Non-pigmented ciliary epithelial cell (primary cell): ENCODE measurements at regions not wholly inside any gene's neighbourhood (a gene's known extent, or its start where the extent isn't known, plus 50 kb on each side); places are given as distances from the start of the nearest gene placed in this dataset.

Experiments used
- DNase-seq: peaks from one replicate; pipeline ENCODE4 v3.0.0-alpha.2; 2010; ENCODE audit warnings: low read depth

DNA sequence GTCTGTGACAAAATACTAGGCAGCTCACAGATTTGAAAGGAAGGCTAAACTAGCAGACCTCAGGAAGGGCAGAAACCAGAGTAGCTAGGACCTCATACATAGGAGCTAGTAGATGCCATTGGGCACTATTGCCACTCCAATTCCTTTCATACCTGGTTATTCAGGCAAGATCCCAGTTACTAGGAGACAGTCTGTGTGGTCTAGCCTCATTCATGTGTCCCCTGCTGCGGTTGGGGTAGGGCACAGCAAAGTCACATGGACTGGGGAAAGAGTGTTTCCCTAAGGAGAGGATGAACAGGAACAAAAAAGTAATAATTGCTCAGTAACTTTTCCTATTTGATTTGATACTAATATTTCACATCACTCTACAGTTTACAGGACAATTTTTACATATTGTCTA lies 204.6 kb upstream of the HEY2 start:
- DNase-seq = no peak

DNA sequence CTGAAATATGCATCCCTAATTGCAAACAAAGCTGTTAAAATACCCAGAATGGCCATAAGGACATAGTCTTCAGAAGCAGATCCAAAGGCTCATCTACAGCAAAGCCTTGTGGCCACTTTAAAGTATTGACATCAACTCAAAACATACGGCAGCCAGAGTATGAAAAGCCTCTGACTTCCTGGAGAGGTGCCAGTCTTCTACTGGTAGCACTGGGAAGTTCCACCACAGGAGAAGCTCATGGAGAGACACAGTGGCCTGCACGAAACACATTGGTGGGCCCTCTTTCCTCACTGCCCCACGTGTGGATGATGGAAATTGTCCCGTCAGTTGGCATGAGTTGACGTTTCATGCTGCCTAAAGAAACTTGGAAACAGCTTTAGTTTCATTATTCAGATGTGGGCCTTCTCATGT lies 202.6 kb upstream of the HEY2 start:
- DNase-seq = no peak

DNA sequence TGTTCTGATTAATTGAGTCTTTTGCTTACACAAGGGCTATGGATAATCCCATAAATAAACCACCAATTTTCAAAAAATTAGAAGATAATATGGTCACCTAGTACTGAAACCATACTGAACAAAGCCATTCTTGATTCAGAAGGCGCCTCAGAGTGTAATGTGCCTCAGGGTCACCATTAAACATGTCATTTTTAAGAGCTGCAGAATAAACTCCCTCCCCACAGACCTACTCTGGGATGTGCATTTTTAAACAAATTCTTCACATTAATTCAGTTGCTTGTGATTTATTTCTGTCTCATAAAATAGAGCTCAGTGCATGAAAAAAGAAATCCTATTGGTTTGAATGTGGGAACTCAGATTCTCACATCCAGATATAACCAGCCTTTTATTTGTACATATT lies 202.1 kb upstream of the HEY2 start:
- DNase-seq = no peak

DNA sequence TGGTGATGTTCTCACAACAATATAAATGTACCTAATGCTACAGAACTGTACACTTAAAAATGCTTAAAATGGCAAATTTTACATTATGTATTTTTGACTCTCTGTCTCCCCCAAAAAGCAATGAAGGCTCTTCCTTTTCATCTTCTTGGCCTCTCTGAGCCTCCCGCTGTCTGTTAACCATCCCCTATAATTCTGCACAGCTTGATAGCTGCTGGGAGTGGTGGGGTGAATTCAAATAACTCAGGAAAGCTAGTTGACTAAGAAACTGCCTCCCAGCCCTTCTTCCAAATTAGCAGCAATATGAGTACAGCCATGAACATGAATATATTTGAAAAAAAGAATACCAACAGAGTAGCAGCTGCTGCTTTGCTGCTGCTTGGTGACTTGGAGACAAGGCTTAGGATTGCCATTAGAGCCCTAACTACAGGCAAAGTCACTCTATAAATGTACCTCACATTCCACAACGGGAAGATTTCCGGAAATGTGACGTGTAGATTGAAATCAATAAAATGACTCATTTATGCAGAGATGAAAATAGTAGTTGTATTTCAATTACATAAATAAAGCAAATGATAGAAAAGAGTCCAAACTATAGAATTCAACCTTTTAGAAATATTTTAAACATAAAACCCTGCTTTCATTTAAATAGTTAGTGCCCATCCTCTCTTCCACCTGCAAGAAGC lies 200.1 kb upstream of the HEY2 start:
- no peak for DNase-seq

DNA sequence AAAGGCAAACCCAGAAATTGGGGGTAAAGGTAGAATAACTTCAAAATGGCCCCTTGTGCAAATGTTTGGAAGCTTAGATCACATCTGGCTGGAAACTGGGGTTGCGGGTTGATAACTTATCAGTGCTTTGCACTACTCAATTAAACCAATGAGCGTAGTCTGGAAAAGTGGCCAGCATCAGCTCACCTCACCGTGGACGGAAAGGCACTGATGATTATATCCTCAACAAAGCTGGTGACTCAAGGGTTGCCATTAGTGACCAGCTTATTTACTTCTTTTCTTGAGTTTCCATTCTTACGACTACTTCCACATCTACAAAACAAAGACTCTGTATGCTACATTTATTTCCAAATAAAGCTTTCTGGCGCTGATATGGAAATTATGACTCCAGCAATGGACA lies 198.5 kb upstream of the HEY2 start:
- DNase-seq = no peak

DNA sequence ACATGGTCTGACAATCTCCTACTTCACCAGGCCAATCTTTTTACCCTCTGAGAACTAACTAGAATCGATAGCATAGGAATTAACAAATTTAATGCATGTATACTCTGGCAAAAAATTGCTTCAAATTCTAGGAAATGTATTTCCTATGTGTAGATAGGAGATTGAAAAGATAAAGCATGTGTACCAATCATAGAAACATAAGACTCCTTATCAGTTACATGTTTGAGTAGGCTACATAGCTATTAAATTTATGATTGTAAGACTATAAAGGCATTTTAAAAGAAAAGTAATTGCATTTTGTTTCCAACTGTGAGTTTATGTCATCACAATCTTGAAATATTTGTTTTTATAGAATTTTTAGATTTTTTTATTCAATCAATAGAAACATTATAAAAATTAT lies 196.6 kb upstream of the HEY2 start:
- no peak for DNase-seq

DNA sequence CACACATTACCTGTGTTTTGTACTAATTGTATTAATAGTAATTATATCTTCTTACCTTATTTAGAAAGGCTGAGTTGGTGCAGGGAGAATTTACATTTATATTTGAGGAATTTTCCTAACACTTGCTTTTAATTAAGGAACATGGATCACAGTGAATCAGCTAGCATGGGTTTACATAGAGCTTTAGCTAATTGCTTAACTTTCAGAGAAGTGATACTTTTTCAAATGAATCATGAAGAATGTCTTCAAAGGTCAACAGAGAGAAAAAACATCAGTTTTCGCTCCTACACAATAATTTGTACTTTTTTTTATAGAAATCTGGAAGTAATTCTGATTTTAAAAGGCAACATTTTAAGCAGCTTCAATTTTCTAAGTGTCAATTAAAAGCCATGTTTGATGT lies 195.0 kb upstream of the HEY2 start:
- DNase-seq = no peak

DNA sequence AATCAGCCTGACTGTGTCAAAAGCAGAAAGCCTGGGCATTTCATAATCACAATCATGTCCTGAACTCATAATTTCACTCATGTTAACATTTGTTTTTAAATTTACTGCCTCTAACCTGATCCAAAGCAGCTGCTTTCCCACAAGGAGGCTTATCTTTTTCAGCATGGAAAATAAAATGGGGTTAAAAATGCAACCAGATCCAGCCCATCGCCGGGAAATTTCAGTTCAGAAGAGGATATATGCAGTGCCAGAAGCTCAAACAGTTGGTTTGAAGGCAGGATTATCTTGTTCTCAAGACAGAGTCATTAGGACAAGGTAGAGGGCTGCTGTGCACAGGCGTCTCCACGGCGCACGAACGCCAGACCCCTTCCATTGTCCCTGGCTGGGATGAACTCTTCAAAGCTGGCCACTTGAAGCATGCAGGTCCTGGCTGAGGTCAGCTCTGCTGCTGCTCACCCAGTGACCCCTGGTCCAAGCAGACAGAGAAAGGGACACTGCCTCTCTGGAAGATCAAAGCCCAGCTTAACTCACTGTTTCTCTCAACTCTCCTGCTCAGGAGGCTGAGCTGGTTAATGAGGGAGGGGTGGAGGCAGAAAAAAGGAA lies 191.1 kb upstream of the HEY2 start:
- DNase-seq = no peak

DNA sequence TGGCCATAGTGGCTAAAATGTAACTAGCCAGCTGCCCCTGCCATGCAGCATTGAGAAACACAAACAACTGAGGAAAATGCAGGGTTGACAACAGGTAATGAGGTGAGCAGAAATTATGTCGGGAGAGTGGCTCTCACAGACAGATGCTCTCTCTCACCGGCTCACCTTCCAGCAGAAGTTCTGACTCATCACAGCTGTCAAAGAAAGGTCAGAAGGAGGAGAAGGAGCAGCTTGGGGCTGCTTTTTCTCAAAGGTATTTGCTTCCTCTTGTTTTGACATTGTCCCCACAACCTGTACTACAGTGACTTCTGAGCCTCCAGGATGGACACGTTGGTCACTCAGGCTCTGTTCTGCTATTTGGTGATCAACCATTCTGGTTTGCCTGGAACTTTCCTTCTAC lies 190.5 kb upstream of the HEY2 start:
- no peak for DNase-seq

DNA sequence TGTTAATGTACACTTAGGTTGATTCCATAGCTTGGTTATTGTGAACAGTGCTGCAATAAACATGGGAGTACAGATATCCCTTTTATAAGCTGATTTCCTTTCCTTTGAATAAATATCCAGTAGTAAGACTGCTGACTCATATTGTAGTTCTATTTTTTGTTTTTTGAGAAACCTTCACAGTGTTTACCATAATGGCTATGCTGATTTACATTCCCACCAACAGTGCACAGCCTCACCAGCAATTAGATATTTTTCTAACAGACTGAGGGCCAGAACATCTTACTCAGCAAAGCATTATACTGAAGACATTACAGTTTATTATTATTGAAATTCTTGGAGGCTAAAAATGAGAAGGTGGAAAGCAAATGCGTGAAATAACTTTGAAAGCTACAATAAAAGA lies 187.3 kb upstream of the HEY2 start:
- DNase-seq = no peak

DNA sequence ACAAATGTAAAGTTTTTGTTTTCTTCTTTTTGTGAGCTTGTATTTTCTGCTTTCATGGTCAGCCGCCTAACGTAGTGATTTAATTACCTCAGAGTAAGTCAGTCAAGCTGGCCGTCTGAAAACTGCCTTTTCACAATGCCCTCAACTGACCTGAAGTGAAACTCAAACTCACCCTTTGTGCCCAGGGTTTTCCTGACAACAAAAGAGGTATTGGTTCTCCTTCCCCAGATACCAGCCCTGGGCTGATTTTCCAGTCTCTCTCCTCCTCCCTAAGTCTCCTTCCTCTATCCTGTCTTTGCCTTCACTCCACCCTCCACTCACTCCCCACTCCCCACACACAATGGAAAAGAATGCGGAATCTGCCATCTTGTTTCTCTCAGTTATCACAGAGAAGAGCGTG lies 184.5 kb upstream of the HEY2 start:
- no peak for DNase-seq

DNA sequence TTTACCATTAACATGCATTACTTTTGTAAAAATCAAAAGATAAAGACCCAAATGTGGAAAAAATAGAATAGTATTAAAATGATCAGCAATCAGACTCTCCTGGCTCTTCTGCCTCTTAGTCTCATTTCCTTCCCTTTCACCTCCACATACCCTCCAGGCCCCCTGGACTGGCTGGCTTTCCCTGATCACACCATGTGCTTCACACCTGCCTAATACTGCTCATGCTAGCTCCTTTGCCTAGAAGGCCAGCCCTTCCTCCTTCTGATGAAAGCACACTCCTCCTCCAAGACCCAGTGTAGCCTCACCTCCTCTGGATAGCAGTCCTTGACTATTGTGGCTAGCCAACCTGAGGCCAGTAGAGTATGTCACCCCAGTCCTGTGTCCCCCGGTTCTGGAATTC lies 182.0 kb upstream of the HEY2 start:
- DNase-seq = no peak

DNA sequence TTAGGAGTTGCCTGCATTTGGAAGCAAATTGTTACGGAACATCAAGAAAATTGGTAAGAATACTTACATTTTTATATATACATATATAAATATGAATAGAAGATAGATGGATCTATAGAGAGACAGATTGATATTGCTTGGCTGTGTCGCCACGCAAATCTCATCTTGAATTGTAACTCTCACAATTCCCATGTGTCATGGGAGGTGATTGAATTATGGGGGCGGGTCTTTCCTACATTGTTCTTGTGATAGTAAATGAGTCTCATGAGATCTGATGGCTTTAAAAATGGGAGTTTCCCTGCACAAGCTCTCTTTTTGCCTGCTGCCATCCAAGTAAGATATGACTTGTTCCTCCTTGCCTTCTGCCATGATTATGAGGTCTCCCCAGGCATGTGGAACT lies 180.8 kb upstream of the HEY2 start:
- DNase-seq = no peak

DNA sequence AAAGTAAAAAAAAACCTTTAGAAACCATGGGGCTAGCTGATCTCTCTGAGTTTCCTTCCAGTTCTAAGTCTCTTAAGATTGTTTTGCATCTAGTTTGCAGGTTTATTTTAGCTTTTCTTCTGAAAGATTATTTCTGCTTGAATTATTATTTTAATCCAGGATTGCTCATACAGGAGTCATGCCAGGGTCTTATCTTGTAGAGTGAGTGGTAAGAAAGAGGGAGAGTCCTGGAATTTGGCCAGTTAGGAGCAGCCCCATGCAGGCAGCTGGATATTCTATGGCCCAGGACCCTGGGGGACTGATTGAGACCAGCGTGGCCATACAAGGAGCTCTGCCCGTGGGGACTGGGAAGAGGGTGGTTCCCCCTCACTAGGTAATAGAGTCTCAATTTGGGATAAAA lies 178.9 kb upstream of the HEY2 start:
- no peak for DNase-seq

DNA sequence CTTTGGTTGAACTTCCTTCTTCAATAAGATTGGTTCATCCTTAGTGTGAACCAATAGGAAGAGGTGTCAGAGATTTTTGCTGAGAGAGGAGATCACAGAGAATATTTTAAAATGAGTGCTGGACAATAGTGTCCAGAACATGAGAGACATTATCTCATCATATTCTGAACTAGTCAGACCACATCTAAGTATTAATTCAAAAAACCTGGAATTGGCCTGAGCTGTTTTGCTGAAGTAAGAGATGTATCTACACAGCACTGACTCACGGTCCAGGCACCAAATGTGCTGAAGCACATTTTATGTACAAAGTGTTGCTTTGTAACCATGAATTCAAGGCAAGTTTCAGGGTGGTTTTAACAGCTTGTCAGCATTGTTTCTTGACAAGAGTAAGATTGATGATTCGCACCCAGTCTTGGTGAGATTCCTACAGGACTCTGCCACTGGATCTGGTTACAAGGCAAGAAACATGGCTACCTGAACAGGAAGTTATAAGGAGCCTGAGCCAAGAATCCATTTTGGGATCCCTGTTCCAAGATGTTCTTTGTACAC lies 178.2 kb upstream of the HEY2 start:
- DNase-seq = no peak

DNA sequence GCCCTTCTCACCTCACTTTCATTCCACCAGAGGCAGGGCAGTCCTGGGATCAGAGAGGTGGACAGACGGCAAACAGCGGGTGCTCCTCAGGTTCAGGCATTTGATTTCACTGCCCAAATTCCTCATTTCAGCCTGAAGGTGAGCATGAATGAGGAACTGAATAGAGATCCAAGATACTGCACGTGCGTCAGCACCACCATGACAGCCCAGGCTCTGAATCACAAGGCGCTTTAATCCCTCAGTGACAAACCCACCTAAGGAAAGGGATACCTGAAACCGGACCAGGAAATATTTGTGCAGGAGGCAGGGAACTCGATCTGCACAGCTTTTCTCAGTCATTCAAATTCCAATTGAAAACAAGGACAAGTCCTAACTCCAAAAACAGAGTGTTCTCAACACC lies 174.8 kb upstream of the HEY2 start:
- DNase-seq = no peak

DNA sequence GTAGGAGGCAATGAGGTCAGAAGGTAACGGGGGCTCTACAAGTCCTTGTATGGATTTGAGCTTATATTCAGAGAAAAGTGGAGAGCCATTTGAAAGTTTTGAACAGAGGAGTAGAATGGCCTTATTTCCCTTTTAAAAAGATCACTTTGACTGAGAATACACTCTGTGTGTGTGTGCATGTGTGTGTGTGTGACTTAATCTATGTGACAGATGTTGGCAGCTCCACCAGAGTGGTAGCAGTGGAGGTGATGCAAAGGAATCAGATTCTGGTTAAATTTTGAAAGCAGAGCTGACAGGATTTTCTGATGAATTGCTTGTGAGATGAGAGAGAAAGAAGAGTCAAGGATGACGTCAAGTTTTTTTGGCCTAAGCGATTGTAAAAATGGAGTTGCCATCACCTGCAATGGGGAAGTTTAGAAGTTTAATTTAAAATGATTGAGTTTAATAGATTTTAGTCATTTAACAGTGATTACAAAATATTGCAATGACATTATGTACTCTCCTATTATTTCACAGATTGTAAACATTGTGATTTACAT lies 172.2 kb upstream of the HEY2 start:
- no peak for DNase-seq

DNA sequence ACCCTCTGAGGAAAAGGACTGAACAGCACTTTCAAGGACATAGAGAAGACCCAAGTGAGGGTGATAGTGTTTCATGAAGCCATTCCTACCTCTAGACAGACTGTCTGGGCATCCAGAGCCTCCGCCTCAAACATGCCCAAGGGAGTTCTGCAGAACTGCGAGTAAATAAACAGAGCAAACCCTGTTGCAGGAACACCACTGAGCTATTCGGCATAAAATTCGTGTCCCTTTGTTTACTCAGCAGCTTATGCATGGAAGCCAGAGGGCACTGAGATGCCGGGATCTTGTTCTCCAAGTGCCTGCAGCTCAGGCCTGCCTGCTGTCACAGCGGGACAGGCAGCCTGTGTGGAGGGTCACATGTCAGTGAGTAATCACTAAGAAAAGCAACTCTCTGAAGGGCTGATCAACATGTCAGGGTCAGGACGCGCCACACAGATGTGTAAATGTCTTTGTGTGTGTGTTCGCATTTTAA lies 164.9 kb upstream of the HEY2 start:
- DNase-seq = peak; percentile 11

DNA sequence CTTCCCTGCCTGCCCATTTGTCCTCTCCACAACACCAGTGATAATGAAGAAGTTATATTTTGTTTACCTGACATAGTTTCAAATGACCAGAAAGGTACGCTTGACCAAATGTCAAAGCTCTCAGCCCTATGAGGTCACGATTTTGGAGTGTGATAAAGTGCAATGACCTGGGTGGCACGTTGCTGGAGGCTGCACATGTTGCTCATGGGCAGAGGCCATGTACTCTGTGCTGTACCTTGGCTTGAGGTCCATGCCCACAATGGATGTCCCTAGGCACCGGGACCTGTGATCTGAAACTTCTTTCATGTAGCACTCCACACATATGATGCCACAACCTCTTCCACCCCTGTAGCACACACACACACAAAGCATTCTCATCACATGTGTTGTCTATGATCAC lies 164.0 kb upstream of the HEY2 start:
- no peak for DNase-seq

DNA sequence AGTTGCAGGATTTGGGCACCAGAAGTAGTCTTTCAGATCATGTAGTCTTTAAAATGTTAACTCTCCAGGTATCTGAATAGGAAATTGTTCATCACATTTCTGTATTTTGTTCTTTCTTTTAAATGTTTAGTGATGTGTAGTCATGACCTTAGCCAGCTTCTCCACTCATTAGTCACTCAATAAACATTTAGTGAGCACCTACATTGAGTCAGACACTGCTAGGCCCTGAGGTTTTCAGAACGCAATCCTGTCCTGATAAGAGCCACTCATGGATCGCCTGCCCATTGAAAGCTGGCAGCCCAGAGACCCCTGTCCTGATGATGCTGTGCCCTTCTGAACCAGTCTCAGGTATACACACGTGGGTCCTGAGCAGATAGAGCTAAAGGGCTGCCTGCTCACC lies 163.4 kb upstream of the HEY2 start:
- peak; percentile 58 for DNase-seq

DNA sequence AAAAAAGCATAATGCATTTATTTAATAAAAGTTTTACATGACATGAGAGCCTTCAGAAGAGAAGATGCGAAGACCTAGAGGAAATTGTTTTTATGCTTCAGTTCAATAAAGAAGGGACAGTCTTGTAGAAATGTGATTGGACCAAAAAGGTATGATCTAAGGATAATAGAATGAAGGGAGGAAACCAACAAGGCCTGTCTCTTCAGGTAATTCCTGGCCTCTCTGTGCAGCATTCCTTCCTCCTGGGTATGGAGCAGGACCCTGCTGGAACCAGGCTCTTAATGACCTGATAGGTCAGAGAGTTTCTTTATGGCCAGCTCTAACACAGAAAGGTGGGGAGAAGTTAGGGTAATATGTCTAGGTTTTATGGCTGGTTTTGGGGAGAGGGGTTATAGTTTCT lies 162.8 kb upstream of the HEY2 start:
- DNase-seq = no peak

DNA sequence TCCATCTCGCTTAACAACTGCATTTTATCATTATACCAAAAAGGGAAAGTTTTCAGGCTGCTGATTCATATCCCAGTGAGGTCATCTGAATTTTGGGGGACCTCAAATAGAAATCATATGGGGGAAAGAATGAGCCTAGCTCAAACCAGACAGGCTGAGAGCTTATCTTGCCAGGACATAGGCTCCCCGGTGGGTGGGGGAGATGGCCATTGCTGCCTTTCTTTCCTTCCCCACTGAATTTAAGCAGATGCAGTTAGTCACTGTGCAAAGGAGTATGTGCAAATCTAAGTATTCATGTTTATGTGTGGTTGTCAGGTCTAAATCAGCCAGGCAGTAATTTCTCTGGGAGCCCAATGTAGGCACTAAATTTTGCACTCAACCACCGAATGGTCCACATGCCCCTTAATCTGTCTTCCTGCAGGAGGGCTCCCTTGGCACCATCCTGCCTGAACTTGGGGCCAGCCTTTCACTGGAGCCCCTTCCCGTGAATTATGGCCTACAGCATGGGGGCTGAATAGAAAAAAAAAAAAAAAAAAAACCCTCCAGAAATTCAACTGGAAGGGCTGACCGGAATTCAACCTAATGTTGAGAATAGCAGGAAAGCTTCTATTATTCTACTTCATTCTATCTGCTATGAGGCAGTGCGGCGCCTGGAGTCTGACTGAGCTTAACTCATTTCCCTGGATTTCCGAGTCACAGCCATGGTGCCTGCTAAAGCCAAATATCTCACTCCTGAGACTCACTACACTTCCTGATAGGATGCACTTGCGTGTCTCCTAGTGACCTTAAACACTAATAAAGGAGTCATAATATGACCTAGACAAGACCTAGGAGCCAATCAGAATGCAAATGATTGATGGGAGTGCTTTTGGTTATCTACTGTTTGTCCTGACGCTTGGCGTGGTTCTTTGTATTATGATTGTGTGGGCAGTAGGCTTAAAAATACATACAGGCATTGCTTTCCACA lies 161.5 kb upstream of the HEY2 start:
- DNase-seq = no peak
